Hematopoietic multipotent progenitor cell (in vitro differentiated cells): ENCODE measurements at regions not wholly inside any gene's neighbourhood (a gene's known extent, or its start where the extent isn't known, plus 50 kb on each side); places are given as distances from the start of the nearest gene placed in this dataset.

Experiments
- DNase-seq, 3 donors: peaks; one replicate each; pipeline ENCODE4 v3.0.0-alpha.2; 2011 to 2015; ENCODE audit warnings: low read depth in 2 of 3, low spot score in 2 of 3

DNA sequence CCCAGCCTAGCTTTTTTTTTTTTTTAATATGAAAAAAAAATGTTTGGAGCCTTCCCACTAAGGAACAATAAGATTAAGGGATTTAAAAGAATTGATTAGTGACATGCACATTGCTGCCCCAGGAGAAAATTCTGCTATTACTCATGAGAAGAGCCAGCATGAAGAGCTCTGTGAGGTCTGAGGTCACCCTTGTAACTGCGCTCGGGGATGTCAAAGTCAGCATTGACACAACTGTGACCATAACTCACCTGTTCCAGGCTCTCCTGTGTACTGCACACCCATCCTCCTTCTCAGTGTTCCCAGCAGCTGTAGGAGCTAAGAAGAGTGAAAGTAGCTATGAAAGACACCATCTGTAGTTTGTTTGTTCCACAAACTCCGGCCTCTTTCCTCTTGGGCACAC, 109.8 kb upstream of the FGF3 start:
- no peak for DNase-seq

DNA sequence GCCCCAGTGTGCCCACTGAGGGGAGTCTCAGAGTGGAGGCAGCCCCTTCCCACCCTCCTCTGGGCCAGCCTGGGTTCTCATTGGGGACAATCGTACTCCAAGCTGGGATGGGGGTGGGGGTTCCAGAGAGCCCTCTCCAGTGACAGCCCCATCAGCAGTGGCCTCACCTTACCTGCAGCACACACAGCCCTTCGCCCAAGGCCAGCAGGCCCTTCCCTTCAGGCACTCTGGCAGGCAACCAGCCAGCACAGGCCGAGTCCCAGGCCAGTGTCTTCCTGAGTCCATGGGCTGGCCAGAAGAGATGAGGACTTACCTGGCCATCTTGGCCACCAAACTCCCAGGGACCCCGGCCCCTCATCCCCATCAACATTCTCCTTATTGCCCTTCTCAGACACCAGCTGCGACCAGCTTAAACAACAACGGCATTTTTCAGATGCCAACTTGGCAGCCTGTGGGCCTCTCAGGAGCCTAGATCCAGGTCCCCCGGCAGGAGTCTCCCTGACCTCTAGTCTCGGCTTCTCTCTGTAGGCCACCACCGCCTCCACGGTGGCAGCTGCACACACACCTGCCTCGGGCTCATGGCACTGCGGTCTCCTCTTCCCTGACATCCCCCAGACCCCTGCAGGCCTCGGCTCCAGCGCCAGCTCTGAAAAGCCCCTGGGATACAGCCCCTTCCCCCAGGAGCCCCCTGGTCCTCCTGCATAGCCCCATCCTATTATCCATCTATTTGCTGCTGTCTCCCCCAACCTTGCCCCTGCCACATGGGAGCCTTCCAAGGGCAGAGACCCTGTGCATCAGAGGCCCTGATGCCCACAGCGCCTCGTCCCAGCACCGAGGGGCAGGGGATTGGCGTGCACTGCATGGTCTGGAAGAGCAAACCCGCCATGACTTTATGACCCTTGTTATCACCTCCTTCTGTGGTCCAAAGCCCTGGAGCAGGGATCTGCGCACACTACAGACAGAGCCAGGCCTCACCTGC, 111.2 kb upstream of the FGF3 start:
- DNase-seq: no peak

DNA sequence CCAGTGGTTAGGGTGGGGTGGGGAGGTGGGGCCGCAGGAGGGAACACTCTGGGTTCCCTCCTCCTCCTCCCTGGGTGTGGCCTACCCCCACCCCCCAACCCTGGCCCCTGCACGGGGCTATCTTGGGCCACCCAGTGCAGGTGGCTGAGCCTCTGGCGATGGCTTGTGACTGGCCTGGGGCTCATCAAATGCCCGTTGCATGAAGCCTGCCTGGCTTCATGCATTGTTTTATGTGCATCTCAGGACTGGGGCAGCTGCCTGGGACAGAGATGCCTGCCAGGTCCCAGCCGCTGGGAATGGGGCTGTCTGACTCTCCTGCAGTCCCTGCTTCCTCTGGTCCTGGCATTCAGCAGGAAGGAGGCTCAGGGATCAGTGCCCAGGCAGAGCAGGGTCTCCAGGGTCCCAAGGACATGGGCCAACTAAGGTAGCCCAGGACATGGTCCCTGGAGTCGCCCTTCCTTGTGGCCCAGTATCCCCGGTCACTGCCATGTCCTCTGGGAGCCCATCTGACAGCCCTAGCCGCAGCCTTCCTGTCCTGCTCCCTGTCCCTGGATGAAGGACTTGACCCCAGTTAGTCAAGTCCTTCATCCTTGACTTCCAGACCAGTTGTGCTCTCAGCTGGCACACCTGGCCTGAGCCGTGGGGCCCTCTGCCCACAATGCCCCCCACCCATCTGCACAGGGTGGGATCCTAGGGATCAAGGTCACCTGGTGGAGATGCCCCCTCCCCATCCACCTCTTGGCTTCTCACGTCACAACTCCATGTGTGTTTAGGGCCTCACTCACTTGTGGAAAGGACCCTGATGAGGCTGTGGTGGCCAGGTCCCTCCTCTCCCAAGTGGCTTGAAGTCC, 112.1 kb upstream of the FGF3 start:
- no peak for DNase-seq

DNA sequence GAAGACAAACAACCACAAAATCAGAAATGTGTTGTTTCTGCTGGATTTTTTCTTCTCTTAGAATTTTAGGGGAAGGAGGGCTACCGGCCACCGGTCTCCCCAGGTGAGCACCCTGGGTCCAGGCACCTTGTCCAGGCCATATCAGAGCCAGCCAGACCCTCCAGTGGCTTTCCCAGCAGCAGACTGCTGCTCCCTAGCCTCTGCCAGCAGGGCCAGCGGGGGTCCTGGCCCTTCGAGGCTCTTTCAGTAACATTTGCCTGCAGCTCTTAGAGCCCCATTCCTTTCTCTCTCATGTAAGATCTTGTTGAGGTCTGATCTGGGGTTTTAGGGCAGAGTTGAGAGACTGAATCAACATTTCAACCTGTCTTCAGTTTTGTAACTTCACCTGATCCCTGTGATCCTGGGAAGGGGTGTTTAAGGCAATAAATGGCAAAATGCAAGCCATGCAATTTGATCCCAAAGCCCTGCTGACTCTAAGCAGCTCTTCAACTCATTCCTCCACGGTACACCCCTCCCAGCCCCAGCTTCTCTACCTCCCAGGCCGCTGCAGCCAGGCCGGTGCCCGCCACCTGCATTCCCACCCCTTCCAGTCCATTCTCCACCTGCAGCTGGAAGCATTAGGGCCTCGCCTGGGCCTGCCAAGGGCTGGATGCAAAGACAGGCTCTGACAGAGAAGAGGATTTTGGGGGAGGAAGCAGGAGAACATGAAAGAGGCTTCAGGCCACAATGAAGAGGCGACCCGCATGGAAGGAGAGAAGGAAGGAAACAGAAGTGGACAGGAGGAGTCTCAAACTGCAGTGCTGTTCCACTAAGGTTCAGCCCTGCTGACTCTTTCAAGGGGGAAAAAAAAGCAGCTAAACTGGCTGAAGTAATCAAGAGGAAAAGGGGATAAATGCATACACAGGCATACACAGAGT, 113.0 kb upstream of the FGF3 start:
- DNase-seq: no peak

DNA sequence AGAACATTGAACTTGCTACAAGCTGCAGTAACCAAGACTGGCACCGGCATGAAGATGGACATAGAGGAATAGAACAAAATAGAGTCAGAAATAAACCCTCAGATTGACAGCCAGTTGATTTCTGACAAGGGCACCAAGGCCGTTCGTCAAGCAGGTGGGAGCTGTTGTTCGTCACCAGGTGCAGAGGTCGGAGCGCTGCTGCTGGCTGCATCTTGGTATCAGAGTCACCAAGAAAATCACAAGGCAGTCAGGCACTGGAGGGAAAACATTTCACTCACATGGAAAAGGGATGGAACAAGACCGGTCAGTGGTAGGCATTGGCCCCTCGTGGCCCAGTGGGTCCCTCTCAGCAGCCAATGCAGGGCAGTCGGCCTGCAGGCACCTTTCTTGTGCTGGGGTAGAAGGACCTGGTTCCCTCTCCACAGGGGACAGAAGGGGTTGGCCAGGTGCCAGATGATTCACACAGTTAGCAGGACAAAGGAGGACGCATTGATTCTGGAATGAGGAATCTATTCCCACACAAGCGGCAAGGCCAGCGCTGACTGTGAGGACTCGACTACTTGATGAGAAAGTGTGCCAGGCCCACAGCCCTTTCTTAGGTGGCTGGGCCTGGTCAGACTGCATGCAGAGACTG, 115.8 kb upstream of the FGF3 start:
- no peak for DNase-seq

DNA sequence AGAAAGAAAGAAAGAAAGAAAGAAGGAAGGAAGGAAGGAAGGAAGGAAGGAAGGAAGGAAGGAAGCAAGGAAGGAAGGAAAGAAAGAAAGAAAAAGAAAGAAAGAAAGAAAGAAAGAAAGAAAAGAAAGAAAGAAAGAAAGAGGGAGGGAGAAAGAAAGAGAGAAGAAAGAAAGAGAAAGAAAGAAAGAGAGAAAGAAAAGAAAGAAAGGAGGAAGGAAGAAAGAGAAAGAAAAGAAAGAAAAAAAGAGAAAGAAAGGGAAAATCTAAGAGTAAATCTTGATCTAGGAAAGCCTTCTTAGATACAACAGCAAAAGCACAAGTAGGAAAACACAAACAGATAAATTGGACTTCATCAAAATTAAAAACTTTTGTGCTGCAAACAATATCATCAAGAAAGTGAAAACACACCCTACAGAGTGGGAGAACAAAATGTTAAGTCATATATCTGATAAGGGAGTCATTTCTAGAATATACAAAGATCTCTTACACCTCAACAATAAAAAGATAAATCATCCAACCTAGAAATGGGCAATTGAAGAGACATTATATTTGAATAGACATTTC, 116.8 kb upstream of the FGF3 start:
- DNase-seq: no peak

DNA sequence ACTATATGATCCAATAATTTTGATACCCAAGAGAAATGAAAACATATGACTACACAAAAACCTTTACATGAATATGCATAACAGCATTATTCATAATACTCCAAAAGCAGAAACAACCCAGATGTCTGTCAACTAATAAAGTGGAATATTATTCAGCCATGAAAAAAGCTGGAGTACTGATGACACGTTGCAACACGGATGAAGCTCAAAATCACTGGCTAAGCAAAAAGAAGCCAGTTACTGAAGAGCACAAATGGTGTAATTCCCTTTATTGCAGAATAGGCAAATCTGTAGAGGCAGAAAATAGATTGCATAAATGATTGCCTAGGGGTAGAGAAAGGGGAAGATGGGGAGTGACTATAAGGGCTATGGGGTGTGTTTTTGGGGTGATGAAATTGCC, 117.6 kb upstream of the FGF3 start:
- DNase-seq: no peak

DNA sequence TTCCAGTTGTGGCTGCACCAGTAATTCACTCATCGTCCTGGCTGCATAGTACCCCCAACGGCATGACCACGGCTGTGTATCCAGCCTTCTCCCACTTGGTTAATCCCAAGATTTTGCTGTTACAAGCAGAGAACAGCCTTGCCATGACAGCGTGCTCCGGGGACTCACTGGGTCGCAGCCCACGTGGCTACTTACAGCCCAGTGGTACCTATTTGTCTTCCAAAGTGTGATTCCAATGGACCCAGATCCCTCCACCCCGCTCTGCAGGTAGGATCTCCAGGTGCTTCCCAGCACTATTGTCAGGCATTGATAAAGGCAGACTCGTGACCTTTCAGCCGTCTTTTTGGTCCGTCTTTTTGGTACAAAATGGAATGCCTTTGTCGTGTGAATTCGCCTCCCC, 119.0 kb upstream of the FGF3 start:
- no peak for DNase-seq

DNA sequence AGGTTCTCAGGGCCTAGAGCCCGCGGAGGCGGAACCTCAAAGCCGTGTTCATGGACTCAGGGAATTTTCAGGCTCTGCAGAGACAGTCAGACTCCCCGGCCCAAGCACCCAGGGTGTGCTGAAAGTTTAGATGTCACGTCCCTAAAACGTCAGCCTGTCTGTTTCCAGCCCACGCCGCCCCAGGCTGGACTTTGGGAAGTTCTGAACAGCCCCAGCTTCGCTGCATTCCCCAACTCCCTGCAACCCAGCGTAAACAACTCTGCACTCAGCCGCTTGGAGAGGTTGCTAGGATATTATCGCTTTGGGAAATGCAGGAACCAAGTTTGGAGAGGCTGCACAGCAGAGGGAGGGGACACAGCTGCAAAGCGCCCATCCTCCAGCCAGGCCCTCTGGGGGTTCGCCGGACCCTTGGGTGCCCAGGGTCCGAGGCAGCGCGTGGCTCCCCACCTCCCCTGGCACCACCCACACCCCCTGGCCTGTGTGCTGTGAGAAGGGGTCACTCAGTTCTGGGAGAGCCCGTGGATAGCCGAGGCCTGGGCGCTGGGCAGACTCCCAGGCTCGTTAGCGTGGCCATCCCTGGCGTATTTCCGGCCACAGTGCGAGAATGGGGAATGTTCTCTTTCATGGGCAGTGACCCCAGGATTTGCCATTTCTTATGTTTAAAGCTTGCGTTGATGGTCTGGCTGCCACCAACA, 120.5 kb upstream of the FGF3 start:
- no peak for DNase-seq

DNA sequence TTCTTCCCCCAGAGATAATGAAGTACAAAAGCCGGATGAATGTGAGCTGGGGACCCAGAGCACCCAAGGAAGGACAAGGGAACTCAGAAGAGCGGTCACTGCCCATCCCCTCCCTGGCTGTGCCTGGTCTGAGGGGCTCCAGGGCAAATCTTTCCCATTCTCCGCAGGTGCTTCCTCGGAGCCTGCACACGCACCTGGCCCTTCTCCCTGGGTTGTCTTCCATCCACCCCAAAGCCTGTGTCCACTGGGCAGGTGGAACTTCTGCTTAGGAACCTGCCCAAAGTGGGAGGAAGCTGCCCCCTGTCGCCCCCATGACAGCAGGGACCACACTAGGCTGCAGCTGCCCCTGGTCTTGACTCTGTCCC, 121.0 kb upstream of the FGF3 start:
- DNase-seq: no peak

DNA sequence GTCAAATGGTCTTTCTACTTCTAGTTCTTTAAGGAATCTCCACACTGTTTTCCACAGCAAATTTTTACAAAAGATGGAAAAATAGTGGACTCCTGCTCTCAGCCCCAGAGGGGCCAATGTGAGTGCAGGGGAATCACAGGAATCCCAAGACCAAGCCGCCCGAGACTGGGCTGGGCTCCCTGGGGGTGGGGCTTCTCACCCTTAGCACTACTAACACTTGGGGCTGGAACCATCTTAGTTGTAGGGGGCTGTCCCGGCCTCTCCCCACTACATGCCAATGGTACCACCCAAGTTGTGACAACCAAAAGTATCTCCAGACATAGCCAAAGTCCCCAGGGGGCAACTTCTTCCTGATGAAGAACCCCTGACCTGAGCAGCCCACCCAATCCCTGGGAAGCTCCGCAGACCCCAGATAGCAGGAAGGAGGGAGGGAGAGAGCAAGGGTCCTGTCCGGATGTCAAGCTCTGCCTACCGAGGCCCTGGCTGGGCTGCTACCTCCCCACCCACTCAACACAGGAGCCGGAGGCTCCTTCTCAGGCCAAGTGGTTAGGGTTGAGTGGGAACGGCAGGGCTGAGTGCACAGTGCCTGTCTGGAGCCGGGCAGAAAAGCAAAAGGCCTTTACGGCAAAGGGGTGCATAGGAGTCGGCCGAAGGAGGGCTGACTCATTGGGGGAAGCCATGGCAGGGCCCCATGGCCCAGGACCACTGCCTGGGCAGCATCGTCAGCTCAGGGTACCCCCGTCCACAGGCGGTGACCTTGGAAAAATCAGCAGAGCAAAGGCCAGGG, 122.5 kb upstream of the FGF3 start:
- DNase-seq: no peak

DNA sequence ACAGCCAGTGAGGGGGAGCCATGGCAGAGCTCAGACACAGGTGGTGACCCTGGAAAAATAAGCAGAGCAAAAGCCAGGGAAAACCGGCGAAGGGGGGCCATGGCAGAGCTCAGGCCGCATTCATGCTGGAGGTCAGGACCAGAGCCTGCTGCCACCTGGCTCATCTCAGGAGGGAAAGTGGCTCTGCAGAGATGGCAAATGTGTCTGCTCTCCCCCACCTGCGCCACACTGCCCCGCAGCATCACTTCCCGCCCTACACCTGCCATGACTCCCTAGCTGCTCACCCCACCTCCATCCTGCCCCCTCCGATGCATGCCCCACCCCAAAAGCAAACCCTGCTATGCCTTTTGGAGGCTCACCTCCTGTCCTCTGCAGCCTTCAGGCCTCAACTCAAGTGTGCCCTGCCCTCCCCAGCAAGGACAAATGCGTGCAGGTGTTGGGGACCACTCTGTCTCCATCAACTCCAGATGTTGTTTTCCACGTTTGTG, 123.2 kb upstream of the FGF3 start:
- no peak for DNase-seq

DNA sequence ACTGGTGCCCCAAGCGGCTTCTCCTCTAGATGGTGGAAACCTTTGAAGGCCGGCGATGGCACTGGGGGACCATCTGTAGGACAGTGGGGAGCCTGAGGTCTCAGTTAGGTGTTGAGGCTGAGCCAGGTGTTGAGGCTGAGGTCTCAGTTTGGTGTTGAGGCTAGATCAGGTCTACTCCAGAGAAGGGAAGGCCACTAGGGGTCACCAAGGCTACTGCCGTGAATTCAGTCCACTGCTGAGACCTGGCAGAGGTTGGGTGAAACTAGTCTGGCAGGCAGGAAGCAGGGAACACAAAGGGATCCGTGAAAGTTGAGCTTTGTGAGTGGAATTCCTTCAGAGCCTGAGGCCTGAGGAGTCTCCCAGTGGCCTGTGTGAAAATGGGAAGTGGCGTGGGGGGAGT, 123.8 kb upstream of the FGF3 start:
- DNase-seq: no peak

DNA sequence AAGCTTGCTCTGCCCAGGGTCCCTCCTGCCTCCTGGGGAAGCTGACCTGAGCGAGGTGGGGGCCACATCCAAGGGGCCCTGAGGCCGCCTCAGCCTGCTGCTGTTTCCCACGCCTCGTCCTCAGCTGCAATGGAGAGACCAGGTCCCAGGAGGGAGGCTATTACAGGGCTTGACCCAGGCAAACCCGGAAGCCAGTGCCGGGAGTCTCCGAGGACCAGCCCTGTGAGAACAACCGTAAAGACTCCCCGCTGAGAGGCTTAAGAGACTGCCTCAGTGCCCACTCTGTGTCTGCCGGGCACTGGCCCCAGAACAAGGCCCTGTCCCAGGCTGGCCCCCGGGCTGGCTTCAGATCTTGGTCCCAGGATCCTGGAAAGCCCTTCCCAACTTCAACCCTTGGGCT, 124.3 kb upstream of the FGF3 start:
- no peak for DNase-seq

DNA sequence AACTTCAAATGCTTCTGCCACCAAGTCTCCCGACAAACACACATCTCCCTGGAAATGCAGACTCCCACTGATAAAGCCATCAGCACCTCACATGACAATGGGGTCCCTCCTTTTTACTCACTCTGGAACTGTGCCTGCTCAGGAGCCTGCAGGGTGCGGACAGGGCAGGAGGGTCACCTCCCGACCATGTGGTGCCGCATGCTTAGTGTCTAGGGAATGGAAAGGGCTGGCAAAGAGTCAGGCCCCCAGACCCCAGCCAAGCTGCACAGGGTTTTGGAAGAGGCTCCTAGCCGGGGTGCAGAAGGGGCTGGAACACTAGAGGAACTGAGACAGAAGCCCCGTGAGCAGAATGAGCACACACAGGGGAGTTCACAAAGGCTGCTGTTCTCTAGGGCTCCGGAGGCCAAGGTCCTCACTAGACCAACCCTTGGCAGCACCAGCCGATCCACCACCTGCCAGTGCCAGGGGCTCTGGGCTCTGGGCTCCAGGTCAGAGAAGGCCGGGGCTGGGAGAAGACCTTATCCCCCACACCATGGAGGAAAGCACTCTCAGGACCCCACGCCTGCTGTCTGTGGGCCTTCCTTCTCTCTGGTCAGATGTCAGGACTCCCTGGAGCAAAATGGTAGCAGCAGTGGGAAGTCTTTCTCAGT, 125.1 kb upstream of the FGF3 start:
- no peak for DNase-seq

DNA sequence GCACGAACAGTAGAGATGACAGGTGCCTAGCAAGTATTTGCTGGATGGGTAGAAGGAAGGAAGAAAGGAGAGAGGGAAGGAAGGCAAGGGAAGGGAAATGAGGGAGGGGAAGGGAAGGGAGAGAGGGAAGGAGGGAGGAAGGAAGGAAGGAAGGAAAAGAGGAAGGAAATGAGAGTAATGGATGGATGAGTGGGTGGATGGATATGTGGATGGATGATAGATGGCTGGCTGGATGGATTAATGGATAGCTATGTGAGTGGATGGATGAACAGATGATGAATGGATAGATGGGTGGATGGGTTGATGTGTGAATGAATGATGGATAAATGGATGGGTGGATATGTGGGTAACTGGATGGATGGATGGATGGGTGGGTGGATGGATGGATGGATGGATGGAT, 125.9 kb upstream of the FGF3 start:
- DNase-seq: no peak

DNA sequence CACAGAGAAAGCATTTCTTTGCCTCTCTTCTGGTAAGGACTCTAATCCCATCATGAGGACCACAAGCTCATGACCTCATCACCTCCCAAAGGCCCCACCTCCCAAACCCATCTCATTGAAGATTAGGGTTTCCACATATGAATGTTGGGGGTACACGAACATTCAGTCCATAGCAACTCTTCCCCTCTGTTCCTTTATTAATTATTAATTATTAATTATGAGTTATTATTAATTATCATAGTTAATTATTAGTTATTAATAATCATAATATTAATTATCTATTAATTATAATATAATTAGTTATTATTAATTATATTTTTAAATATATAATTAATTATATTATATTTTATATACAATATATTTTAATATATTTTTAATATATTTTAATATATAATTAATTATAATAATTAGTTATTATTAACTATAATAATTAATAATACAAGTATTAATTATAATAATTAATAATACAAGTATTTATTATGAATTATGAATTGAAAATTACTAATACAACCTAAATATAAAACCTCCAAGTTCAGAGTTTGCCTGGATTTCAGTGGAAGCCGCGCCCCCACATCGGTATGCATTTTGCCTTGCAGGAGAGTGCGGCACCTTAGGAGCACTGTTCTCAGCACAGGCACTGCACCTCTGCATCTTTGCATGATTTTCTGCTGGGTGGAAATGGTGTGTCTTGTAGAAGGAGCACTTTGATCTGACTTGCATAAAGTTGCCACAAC, 128.0 kb upstream of the FGF3 start:
- DNase-seq: no peak
